Cerebellar cortex (tissue), 1 donor: ENCODE measurements at regions not wholly inside any gene's neighbourhood (a gene's known extent, or its start where the extent isn't known, plus 50 kb on each side); places are given as distances from the start of the nearest gene placed in this dataset.
"Not testable (repeated sequence)": the region's sequence is repeated elsewhere in the genome, so short reads cannot be mapped to it uniquely, and the experiment has no call there.

Experiments
- DNase-seq: peaks from one replicate; pipeline ENCODE4 v3.0.0-alpha.2; 2015; ENCODE audit warnings: low spot score

- no peak for DNase-seq
Observed at GRCh38 chr6:48733581-48733980, 622.6 kb upstream of the PTCHD4 start.

GRCh38 chr6:48714699-48715098 lies 603.7 kb upstream of the PTCHD4 start:
- no peak for DNase-seq

- no peak for DNase-seq
Observed at GRCh38 chr6:48714250-48714649, 603.3 kb upstream of the PTCHD4 start.

GRCh38 chr6:48713612-48714011 lies 602.6 kb upstream of the PTCHD4 start:
- DNase-seq, result no peak

GRCh38 chr6:48706310-48706709 lies 595.3 kb upstream of the PTCHD4 start:
- DNase-seq, result no peak

GRCh38 chr6:48701572-48701971 lies 590.6 kb upstream of the PTCHD4 start:
- no peak for DNase-seq

- no peak for DNase-seq
Observed at GRCh38 chr6:48695872-48696271, 584.9 kb upstream of the PTCHD4 start.

GRCh38 chr6:48691420-48691819 lies 580.4 kb upstream of the PTCHD4 start:
- DNase-seq, result no peak

- DNase-seq, result no peak
Observed at GRCh38 chr6:48689498-48689897, 578.5 kb upstream of the PTCHD4 start.

- DNase-seq, result no peak
Observed at GRCh38 chr6:48678390-48678789, 567.4 kb upstream of the PTCHD4 start.

- no peak for DNase-seq
Observed at GRCh38 chr6:48671505-48671904, 560.5 kb upstream of the PTCHD4 start.

- no peak for DNase-seq
Observed at GRCh38 chr6:48670546-48670945, 559.5 kb upstream of the PTCHD4 start.

GRCh38 chr6:48667797-48668196 lies 556.8 kb upstream of the PTCHD4 start:
- no peak for DNase-seq

- DNase-seq, result no peak
Observed at GRCh38 chr6:48664826-48665225, 553.8 kb upstream of the PTCHD4 start.

GRCh38 chr6:48658915-48659314 lies 547.9 kb upstream of the PTCHD4 start:
- no peak for DNase-seq

- no peak for DNase-seq
Observed at GRCh38 chr6:48641544-48641943, 530.5 kb upstream of the PTCHD4 start.

- DNase-seq, result not testable (repeated sequence)
Observed at GRCh38 chr6:48638796-48639195, 527.8 kb upstream of the PTCHD4 start.

- no peak for DNase-seq
Observed at GRCh38 chr6:48630511-48630910, 519.5 kb upstream of the PTCHD4 start.

- DNase-seq, result no peak
Observed at GRCh38 chr6:48628316-48628715, 517.3 kb upstream of the PTCHD4 start.

GRCh38 chr6:48626421-48626820 lies 515.4 kb upstream of the PTCHD4 start:
- DNase-seq, result no peak

GRCh38 chr6:48624631-48625030 lies 513.6 kb upstream of the PTCHD4 start:
- no peak for DNase-seq

- no peak for DNase-seq
Observed at GRCh38 chr6:48619771-48620170, 508.8 kb upstream of the PTCHD4 start.

- no peak for DNase-seq
Observed at GRCh38 chr6:48615041-48615440, 504.0 kb upstream of the PTCHD4 start.

- DNase-seq, result no peak
Observed at GRCh38 chr6:48614326-48614725, 503.3 kb upstream of the PTCHD4 start.
